ENCODE measurements at regions not wholly inside any gene's neighbourhood (a gene's known extent, or its start where the extent isn't known, plus 50 kb on each side); places are given as distances from the start of the nearest gene placed in this dataset.

- TF ChIP-seq REST (IDR thresholded peaks at IDR 0.05) (no peak), FOXA2 (IDR thresholded peaks at IDR 0.05) (no peak)
Observed at GRCh38 chr7:16068183-16068582, 353.2 kb downstream of the CRPPA start (continued).

GRCh38 chr7:16067711-16068110, 353.6 kb downstream of the CRPPA start:
- Histone ChIP-seq H3K9me3 (ENCODE audit: control insufficient read depth in 4 of 4, low read length in 3 of 4) (no peaks in the 10 kb centered on the region), H3K27ac (ENCODE audit: low read depth in 1 of 2, low read length in 2 of 2) (no peak overlapping the region), H3K36me3 (ENCODE audit: control insufficient read depth in 4 of 4, insufficient read depth in 3 of 4, low read depth in 1 of 4, low read length in 3 of 4) (no peaks in the 10 kb centered on the region), H3K4me3 (ENCODE audit: low read depth in 1 of 3, low read length in 3 of 3) (peak overlapping the region in 1 of 3 donors; percentile 2), H3K27me3 (ENCODE audit: control insufficient read depth in 4 of 4, insufficient read depth in 4 of 4, low read length in 3 of 4) (no peaks in the 10 kb centered on the region), H3K4me1 (ENCODE audit: control insufficient read depth in 4 of 4, insufficient read depth in 4 of 4, low read length in 3 of 4) (peaks cover 3 to 25% (median 16%) of the 10 kb centered on the region in 4 donors), H3K9ac (ENCODE audit: low read depth in 1 of 2, low read length in 2 of 2) (no peak overlapping the region)
- WGBS, result 30% methylated on average over 7 of the region's 7 CpGs
- DNase-seq (ENCODE audit: low spot score), result no peak
- TF ChIP-seq REST (IDR thresholded peaks at IDR 0.05) (no peak), HNF4G (IDR thresholded peaks at IDR 0.05) (no peak), RXRA (IDR thresholded peaks at IDR 0.05) (no peak), SP1 (IDR thresholded peaks at IDR 0.05) (no peak), HNF4A (conservative IDR thresholded peaks at IDR 0.05) (no peak), TAF1 (conservative IDR thresholded peaks at IDR 0.05) (no peak), JUND (IDR thresholded peaks at IDR 0.05) (no peak), ATF3 (IDR thresholded peaks at IDR 0.05) (no peak), FOXA2 (IDR thresholded peaks at IDR 0.05) (no peak), EGR1 (IDR thresholded peaks at IDR 0.05; ENCODE audit: low read depth in 2 of 2) (no peak), GABPA (IDR thresholded peaks at IDR 0.05 in 1 of 2, conservative IDR thresholded peaks at IDR 0.05 in 1 of 2) (no peak), NR2F2 (IDR thresholded peaks at IDR 0.05) (no peak), RAD21 (IDR thresholded peaks at IDR 0.05) (no peak), YY1 (IDR thresholded peaks at IDR 0.05) (no peak)

Measured in liver (tissue), 7 donors.